Skeletal muscle tissue (tissue), 3 donors: ENCODE measurements at regions not wholly inside any gene's neighbourhood (a gene's known extent, or its start where the extent isn't known, plus 50 kb on each side); places are given as distances from the start of the nearest gene placed in this dataset.

Experiments used
- H3K27ac ChIP-seq: one replicate; pipeline ENCODE4 v1.7.0; 2013; ENCODE audit warnings: mild to moderate bottlenecking, low read depth, low read length, inconsistent platforms
- H3K27me3 ChIP-seq, 3 donors: one replicate each; pipeline ENCODE4 v1.7.0; 2013; ENCODE audit warnings: low read length in 3 of 3; ENCODE audit not compliant: control insufficient read depth in 3 of 3, insufficient read depth in 3 of 3
- H3K36me3 ChIP-seq, 3 donors: one replicate each; pipeline ENCODE4 v1.7.0; 2013; ENCODE audit warnings: low read length in 3 of 3; ENCODE audit not compliant: control insufficient read depth in 3 of 3, insufficient read depth in 3 of 3
- H3K4me1 ChIP-seq, 3 donors: one replicate each; pipeline ENCODE4 v1.7.0; 2013; ENCODE audit warnings: low read length in 3 of 3, mild to moderate bottlenecking in 3 of 3; ENCODE audit not compliant: control insufficient read depth in 3 of 3, insufficient read depth in 3 of 3
- H3K4me3 ChIP-seq, 3 donors: one replicate each; pipeline ENCODE4 v1.7.0; 2013; ENCODE audit warnings: low read length in 3 of 3
- H3K9ac ChIP-seq, 3 donors: one replicate each; pipeline ENCODE4 v1.7.0; 2013; ENCODE audit warnings: low read length in 3 of 3, mild to moderate bottlenecking in 3 of 3, moderate library complexity in 2 of 3, low read depth in 1 of 3
- H3K9me3 ChIP-seq, 3 donors: one replicate each; pipeline ENCODE4 v1.7.0; 2013; ENCODE audit warnings: low read length in 3 of 3; ENCODE audit not compliant: control insufficient read depth in 3 of 3
- donor health status: Osteomylitis.

GRCh38 chr10:52918714-52919305 is 146.2 kb upstream of the MBL2 start:
- no peak overlapping the region for H3K9ac ChIP-seq
- no peaks in the 10 kb centered on the region for H3K9me3 ChIP-seq
- H3K4me1 ChIP-seq: no peaks in the 10 kb centered on the region
- H3K27me3 ChIP-seq: no peaks in the 10 kb centered on the region
- no peaks in the 10 kb centered on the region for H3K36me3 ChIP-seq
- no peak overlapping the region for H3K4me3 ChIP-seq
- H3K27ac ChIP-seq: no peak overlapping the region

DNA sequence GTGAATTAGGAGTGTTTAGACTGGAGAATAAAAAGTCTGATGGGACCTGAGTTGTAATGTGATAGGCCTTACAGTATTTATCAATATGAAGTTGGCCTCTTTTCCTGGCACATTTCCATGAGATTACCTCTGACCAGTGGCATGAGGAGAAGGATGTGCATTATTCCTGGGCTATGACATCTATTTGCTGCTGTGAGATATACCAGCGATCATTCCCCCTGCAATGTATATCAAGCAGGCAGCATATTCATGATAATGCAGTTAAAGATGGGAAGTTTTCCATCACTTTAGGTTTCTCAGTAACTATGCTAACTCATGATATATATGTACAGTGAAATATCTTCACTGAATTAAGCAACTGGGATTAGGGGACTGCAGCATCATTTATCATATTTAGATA is 142.8 kb upstream of the MBL2 start:
- H3K27ac ChIP-seq: no peak overlapping the region
- no peaks in the 10 kb centered on the region for H3K27me3 ChIP-seq
- H3K4me1 ChIP-seq: no peaks in the 10 kb centered on the region

GRCh38 chr10:52911163-52911562 is 138.6 kb upstream of the MBL2 start:
- Histone ChIP-seq H3K27ac (no peak overlapping the region), H3K36me3 (no peaks in the 10 kb centered on the region), H3K4me1 (no peaks in the 10 kb centered on the region), H3K9me3 (no peaks in the 10 kb centered on the region), H3K9ac (no peak overlapping the region), H3K4me3 (no peak overlapping the region), H3K27me3 (no peaks in the 10 kb centered on the region)

More for the DNA sequence above, 142.8 kb upstream of the MBL2 start:
- Histone ChIP-seq H3K36me3 (no peaks in the 10 kb centered on the region), H3K9me3 (no peaks in the 10 kb centered on the region), H3K4me3 (no peak overlapping the region), H3K9ac (no peak overlapping the region)

- no peak overlapping the region for H3K9ac ChIP-seq
- no peak overlapping the region for H3K27ac ChIP-seq
- no peaks in the 10 kb centered on the region for H3K27me3 ChIP-seq
- no peaks in the 10 kb centered on the region for H3K9me3 ChIP-seq
- H3K4me1 ChIP-seq: no peaks in the 10 kb centered on the region
- no peak overlapping the region for H3K4me3 ChIP-seq
- no peaks in the 10 kb centered on the region for H3K36me3 ChIP-seq
These were observed 135.9 kb upstream of the MBL2 start for GRCh38 chr10:52908478-52908877.

GRCh38 chr10:52906046-52906445 is 133.5 kb upstream of the MBL2 start:
- H3K27me3 ChIP-seq: no peaks in the 10 kb centered on the region
- H3K27ac ChIP-seq: no peak overlapping the region
- no peaks in the 10 kb centered on the region for H3K4me1 ChIP-seq
- no peak overlapping the region for H3K9ac ChIP-seq
- no peaks in the 10 kb centered on the region for H3K9me3 ChIP-seq
- no peak overlapping the region for H3K4me3 ChIP-seq
- H3K36me3 ChIP-seq: no peaks in the 10 kb centered on the region

GRCh38 chr10:52903397-52903938 is 130.9 kb upstream of the MBL2 start:
- no peaks in the 10 kb centered on the region for H3K4me1 ChIP-seq
- no peak overlapping the region for H3K4me3 ChIP-seq
- no peak overlapping the region for H3K27ac ChIP-seq
- H3K27me3 ChIP-seq: no peaks in the 10 kb centered on the region
- no peaks in the 10 kb centered on the region for H3K9me3 ChIP-seq
- H3K9ac ChIP-seq: no peak overlapping the region
- H3K36me3 ChIP-seq: no peaks in the 10 kb centered on the region

GRCh38 chr10:52900593-52900992 is 128.0 kb upstream of the MBL2 start:
- Histone ChIP-seq H3K9me3 (no peaks in the 10 kb centered on the region), H3K9ac (no peak overlapping the region), H3K27ac (no peak overlapping the region), H3K27me3 (no peaks in the 10 kb centered on the region), H3K36me3 (no peaks in the 10 kb centered on the region), H3K4me3 (no peak overlapping the region), H3K4me1 (no peaks in the 10 kb centered on the region)

- H3K4me3 ChIP-seq: no peak overlapping the region
- no peak overlapping the region for H3K9ac ChIP-seq
- no peak overlapping the region for H3K27ac ChIP-seq
- H3K4me1 ChIP-seq: no peaks in the 10 kb centered on the region
- H3K9me3 ChIP-seq: no peaks in the 10 kb centered on the region
- no peaks in the 10 kb centered on the region for H3K27me3 ChIP-seq
- H3K36me3 ChIP-seq: no peaks in the 10 kb centered on the region
These were observed 124.6 kb upstream of the MBL2 start for GRCh38 chr10:52897162-52897561.

GRCh38 chr10:52895059-52895458 is 122.5 kb upstream of the MBL2 start:
- Histone ChIP-seq H3K4me3 (no peak overlapping the region), H3K27me3 (peaks cover 0 to 3% (median 0%) of the 10 kb centered on the region in 3 donors)

GRCh38 chr10:52890281-52890680 is 117.7 kb upstream of the MBL2 start:
- no peaks in the 10 kb centered on the region for H3K36me3 ChIP-seq
- no peaks in the 10 kb centered on the region for H3K4me1 ChIP-seq
- no peak overlapping the region for H3K4me3 ChIP-seq
- H3K9me3 ChIP-seq: no peaks in the 10 kb centered on the region
- H3K27ac ChIP-seq: no peak overlapping the region
- peaks cover 0 to 6% (median 0%) of the 10 kb centered on the region in 3 donors for H3K27me3 ChIP-seq
- no peak overlapping the region for H3K9ac ChIP-seq

More at GRCh38 chr10:52895059-52895458, 122.5 kb upstream of the MBL2 start:
- H3K9ac ChIP-seq: no peak overlapping the region
- H3K36me3 ChIP-seq: no peaks in the 10 kb centered on the region
- no peaks in the 10 kb centered on the region for H3K9me3 ChIP-seq
- H3K4me1 ChIP-seq: no peaks in the 10 kb centered on the region
- no peak overlapping the region for H3K27ac ChIP-seq
